ENCODE measurements at regions not wholly inside any gene's neighbourhood (a gene's known extent, or its start where the extent isn't known, plus 50 kb on each side); places are given as distances from the start of the nearest gene placed in this dataset.

DNA sequence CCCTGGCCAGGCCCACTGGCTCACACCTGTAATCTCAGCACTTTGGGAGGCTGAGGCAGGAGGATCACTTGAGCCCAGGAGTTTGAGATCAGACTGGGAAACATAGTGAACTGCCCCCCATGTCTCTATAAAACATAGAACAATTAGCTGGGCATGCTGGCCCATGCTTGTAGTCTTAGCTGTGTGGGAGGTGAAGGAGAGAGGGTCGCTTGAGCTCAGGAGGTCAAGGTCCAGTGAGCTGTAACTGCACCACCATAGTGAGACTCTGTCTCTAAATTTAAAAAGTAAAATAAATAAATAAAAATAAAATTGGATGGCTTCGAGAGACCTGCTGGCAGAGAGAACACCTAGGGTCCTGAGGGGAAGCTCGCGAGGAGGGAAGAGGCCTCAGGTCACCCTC, 69.9 kb upstream of the PARD3 start:
- no peaks in the 10 kb centered on the region for H3K9me3 ChIP-seq (ENCODE audit: control insufficient read depth, insufficient read depth, low read depth, low read length)
- CTCF ChIA-PET = interaction anchor here (0.6 kb wide), 1 partner anchor 37 kb away, joined by 7 read pairs; no protein-coding TSS in a partner anchor
- no TSS peak for BruUV-seq (replicated peaks)
- no peaks in the 10 kb centered on the region for H3K36me3 ChIP-seq (ENCODE audit: control insufficient read depth, insufficient read depth, low read length)
- TF ChIP-seq SIN3A (IDR thresholded peaks at IDR 0.05; ENCODE audit: borderline replicate concordance, insufficient read depth, low read depth, low read length) = no peak
- TF ChIP-seq POLR2AphosphoS5 (IDR thresholded peaks at IDR 0.05; ENCODE audit: low read depth, low read length) = no peak
- TF ChIP-seq, protein P1, sequence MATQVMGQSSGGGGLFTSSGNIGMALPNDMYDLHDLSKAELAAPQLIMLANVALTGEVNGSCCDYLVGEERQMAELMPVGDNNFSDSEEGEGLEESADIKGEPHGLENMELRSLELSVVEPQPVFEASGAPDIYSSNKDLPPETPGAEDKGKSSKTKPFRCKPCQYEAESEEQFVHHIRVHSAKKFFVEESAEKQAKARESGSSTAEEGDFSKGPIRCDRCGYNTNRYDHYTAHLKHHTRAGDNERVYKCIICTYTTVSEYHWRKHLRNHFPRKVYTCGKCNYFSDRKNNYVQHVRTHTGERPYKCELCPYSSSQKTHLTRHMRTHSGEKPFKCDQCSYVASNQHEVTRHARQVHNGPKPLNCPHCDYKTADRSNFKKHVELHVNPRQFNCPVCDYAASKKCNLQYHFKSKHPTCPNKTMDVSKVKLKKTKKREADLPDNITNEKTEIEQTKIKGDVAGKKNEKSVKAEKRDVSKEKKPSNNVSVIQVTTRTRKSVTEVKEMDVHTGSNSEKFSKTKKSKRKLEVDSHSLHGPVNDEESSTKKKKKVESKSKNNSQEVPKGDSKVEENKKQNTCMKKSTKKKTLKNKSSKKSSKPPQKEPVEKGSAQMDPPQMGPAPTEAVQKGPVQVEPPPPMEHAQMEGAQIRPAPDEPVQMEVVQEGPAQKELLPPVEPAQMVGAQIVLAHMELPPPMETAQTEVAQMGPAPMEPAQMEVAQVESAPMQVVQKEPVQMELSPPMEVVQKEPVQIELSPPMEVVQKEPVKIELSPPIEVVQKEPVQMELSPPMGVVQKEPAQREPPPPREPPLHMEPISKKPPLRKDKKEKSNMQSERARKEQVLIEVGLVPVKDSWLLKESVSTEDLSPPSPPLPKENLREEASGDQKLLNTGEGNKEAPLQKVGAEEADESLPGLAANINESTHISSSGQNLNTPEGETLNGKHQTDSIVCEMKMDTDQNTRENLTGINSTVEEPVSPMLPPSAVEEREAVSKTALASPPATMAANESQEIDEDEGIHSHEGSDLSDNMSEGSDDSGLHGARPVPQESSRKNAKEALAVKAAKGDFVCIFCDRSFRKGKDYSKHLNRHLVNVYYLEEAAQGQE (IDR thresholded peaks at IDR 0.05; ENCODE audit: insufficient read depth in 1 of 2, low read depth in 2 of 2, low read length in 1 of 2) = no peak
- TF ChIP-seq TCF7L2 (IDR thresholded peaks at IDR 0.05; ENCODE audit: low read depth, low read length) = no peak
- TF ChIP-seq, protein P2, sequence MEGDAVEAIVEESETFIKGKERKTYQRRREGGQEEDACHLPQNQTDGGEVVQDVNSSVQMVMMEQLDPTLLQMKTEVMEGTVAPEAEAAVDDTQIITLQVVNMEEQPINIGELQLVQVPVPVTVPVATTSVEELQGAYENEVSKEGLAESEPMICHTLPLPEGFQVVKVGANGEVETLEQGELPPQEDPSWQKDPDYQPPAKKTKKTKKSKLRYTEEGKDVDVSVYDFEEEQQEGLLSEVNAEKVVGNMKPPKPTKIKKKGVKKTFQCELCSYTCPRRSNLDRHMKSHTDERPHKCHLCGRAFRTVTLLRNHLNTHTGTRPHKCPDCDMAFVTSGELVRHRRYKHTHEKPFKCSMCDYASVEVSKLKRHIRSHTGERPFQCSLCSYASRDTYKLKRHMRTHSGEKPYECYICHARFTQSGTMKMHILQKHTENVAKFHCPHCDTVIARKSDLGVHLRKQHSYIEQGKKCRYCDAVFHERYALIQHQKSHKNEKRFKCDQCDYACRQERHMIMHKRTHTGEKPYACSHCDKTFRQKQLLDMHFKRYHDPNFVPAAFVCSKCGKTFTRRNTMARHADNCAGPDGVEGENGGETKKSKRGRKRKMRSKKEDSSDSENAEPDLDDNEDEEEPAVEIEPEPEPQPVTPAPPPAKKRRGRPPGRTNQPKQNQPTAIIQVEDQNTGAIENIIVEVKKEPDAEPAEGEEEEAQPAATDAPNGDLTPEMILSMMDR (IDR thresholded peaks at IDR 0.05) = no peak
- ATAC-seq (no peak), DNase-seq (ENCODE audit: low read depth, low spot score) (no peak)
- H3K4me1 ChIP-seq (ENCODE audit: control insufficient read depth, insufficient read depth, low read length) = no peaks in the 10 kb centered on the region
- no peak overlapping the region for H3K4me3 ChIP-seq (ENCODE audit: low read depth in 2 of 2, low read length in 2 of 2)
- no peaks in the 10 kb centered on the region for H3K27me3 ChIP-seq (ENCODE audit: control insufficient read depth, insufficient read depth, low read length)
- H3K27ac ChIP-seq (ENCODE audit: low read length) = no peak overlapping the region
- POLR2A ChIA-PET = no interaction called here
- in situ Hi-C loops (cut with HindIII; ENCODE audit: low pct_unique_long_range_greater_than_20kb, low sequenced_read_pairs) (no loop called here), intact Hi-C loops (cut with micrococcal nuclease; ENCODE audit: unreplicated experiment) (no loop called here)

- DNase-seq (ENCODE audit: low read depth, low spot score) (no peak), ATAC-seq (no peak)
- no TSS peak for BruUV-seq (replicated peaks)
- Histone ChIP-seq H3K27me3 (ENCODE audit: control insufficient read depth, insufficient read depth, low read length) (no peaks in the 10 kb centered on the region), H3K9me3 (ENCODE audit: control insufficient read depth, insufficient read depth, low read depth, low read length) (no peaks in the 10 kb centered on the region), H3K4me3 (ENCODE audit: low read depth in 2 of 2, low read length in 2 of 2) (no peak overlapping the region), H3K36me3 (ENCODE audit: control insufficient read depth, insufficient read depth, low read length) (no peaks in the 10 kb centered on the region), H3K27ac (ENCODE audit: low read length) (no peak overlapping the region), H3K4me1 (ENCODE audit: control insufficient read depth, insufficient read depth, low read length) (no peaks in the 10 kb centered on the region)
- no peak for TF ChIP-seq SIN3A (IDR thresholded peaks at IDR 0.05; ENCODE audit: borderline replicate concordance, insufficient read depth, low read depth, low read length)
- TF ChIP-seq, protein P1 (IDR thresholded peaks at IDR 0.05; ENCODE audit: insufficient read depth in 1 of 2, low read depth in 2 of 2, low read length in 1 of 2) = no peak
- TF ChIP-seq, protein P2 (IDR thresholded peaks at IDR 0.05) = no peak
- CTCF ChIA-PET = no interaction called here
- POLR2A ChIA-PET = no interaction called here
- in situ Hi-C loops (cut with HindIII; ENCODE audit: low pct_unique_long_range_greater_than_20kb, low sequenced_read_pairs) (no loop called here), intact Hi-C loops (cut with micrococcal nuclease; ENCODE audit: unreplicated experiment) (no loop called here)
Observed at GRCh38 chr10:34884272-34884952, 69.3 kb upstream of the PARD3 start.
